CD4-positive, alpha-beta T cell treated with Interleukin-17A for 4 hours (primary cell): ENCODE measurements at regions not wholly inside any gene's neighbourhood (a gene's known extent, or its start where the extent isn't known, plus 50 kb on each side); places are given as distances from the start of the nearest gene placed in this dataset.
"Not testable (repeated sequence)": the region's sequence is repeated elsewhere in the genome, so short reads cannot be mapped to it uniquely, and the experiment has no call there.

Experiments
- DNase-seq: peaks from one replicate; pipeline ENCODE4 v3.0.0-alpha.2; 2020; ENCODE audit warnings: mixed read lengths

DNA sequence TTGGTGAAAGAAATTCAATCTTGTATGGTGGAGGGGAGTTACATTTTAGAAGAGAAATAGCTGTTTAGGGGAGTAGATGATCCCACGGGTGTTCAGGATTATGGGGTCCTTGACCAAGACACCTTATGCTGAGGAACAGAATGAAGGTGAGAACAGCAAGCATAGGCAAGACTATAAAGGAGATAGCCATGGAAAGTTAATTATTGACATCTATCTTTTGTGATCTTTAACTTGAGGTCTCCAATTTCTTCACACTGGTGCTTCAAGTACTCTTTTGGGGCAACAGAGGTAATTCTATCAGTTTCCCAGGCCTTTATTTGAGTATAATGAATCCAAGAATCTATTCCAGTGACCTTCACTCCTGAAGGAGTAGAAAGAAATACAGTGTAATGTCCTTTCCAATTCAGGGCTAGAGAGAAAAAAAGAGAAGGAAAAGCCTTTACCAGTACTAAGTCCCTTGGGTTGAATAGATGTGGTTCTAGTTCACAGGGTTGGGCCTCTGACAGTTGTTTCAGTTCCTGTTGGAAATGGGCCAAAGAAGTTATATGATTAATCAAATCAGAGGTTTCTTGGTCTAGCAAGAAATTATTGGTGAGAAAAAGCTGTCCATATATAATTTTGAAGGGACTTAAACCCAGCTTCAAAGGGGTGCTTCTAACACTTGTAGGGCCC lies 2104.1 kb upstream of the ACO1 start:
- no peak for DNase-seq

GRCh38 chr9:30289435-30289834 lies 2095.0 kb upstream of the ACO1 start:
- DNase-seq, result no peak

- DNase-seq, result not testable (repeated sequence)
These were observed 2092.4 kb upstream of the ACO1 start for GRCh38 chr9:30292026-30292425.

GRCh38 chr9:30293231-30293630 lies 2091.2 kb upstream of the ACO1 start:
- no peak for DNase-seq

DNA sequence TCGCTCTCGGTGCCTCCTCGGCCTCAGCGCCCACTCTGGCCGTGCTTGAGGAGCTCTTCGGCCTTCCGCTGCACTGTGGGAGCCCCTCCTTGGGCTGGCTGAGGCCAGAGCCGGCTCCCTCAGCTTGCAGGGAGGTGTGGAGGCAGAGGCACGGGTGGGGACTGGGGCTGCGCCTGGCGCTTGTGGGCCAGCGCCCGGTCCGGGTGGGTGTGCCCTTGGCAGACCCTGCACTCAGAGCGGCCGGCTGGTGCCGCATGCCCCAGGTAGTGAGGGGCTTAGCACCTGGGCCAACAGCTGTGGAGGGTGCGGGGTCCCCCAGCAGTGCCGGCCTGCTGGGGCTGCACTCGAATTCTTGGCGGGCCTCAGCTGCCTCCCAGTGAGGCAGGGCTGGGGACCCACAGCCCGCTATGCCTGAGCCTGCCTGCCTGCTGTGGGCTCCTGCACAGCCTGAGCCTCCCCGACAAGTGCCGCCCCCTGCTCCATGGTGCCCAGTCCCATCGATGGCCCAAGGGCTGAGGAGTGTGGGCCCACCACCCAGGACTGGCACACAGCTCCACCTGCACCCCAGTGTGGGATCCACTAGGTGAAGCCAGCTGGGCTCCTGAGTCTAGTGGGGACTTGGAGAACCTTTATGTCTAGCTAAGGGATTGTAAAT lies 2085.2 kb upstream of the ACO1 start:
- DNase-seq, result no peak

DNA sequence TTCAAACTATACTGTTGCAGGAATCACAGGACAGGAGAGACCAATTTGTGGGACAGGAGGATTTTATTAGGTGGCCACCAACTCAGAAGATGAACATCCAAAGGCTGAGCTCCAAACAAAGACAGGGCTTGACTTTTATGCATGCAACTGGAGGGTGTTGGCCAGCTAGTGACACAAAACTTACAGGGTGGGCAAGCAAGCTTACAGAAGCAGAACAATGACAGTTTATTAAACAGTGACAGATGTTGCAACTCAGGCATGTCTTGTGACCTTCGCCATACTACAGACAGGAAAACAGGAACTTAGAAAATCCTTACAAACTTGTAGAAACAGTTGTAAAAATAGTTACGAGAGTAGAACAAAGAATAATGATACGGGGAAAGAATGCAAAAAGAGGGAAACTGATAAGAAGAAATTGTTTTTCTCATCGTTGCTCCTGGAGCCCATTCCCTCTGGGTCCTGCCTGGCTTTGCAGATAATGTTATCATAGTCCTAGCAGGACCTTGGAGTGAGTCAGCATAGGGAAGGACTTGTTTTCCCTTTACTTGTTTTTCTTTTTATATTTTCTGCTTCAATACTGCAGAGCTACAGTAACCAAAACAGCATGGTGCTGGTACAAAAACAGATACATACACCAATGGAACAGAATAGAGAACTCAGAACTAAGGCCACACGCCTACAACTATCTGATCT lies 2083.0 kb upstream of the ACO1 start:
- DNase-seq, result no peak

GRCh38 chr9:30310711-30311110 lies 2073.7 kb upstream of the ACO1 start:
- DNase-seq, result no peak

- no peak for DNase-seq
These were observed 2055.0 kb upstream of the ACO1 start for GRCh38 chr9:30329431-30329830.

DNA sequence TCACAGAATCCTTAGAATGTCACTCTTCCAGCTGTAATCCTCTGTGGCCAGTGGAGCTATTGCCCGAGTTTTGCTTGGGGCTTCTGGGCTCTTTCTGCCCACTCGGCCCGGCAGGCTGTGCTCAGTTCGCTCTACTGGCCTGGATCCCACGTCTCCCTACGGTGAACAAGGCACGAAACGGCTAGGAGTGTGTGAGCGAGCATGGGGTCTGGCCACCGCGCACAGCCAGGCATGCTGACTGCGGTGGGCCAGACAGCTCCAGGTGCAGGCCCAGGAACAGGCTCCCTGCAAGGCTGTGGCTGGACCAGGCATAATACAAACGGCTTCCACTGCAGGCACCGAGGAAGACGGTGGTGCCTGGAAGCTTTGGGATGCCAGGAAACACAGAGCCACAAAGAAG lies 2035.5 kb upstream of the ACO1 start:
- no peak for DNase-seq

DNA sequence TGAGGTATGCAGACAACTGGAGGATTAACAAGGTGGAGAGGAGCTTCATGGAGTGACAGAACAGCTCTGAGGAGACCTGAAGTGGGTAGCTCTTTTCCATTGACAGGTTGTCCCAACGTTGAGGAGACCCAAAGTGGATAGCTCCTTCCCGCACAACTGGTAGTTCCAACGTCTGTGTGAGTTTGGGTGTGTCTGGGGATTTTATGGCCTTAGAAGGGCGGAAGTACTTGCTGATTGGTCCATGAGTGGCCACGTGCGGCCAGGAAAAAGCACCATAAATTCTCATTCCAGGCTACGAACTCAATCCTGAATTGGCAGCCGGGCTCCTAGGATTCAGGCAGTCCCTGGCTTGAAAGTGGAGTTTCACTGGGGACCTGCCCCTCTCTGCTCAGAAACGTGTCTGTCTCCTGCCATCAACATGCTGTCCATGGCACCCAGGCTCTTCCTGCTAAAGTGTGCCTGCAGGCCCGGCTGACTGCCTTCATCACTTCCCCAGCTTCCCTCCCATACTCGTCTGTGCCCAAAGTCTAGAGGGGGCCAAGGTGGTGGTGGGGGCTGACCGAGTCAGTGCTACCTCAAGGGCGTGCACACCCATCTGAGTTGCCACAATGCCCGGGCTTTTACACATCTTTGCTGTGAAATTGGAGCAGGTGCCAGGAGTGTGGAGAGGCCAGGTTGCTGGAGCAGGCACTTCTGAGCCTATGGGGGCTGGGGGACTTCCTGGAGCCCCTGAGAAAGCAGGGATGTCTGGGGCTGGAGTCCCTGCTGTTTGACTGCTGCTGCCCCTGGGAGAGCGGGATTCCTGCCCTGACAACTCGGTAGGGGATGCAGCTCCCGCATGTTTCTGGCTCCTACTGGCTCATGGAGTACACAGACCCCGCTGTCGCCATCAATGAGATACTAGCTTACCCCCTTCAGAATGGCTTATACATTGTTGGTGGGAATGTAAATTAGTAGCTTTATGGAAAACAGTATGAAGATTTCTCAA lies 2034.6 kb upstream of the ACO1 start:
- DNase-seq, result no peak

- no peak for DNase-seq
These were observed 2028.2 kb upstream of the ACO1 start for GRCh38 chr9:30356221-30356620.

DNA sequence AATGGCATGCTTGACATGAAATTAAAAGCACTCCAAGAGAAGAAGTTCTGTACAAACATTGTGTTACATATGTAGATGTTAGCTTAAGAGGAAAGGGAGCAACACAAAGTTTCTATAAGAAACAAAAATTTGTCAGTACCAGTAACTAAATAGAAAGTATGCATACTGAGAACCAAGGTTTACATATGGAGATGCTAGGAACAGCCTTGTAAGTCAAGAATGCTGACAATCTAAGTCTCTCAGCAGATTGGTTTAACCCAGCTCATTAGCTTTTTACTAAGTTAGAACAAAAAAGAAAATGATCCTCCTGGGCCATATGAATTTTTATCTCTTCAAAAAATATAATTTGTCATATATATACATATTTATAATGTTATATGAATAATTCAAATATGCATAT lies 2022.1 kb upstream of the ACO1 start:
- DNase-seq, result no peak

GRCh38 chr9:30366140-30366539 lies 2018.3 kb upstream of the ACO1 start:
- DNase-seq, result not testable (repeated sequence)

- DNase-seq, result no peak
These were observed 2002.2 kb upstream of the ACO1 start for GRCh38 chr9:30382271-30382670.

DNA sequence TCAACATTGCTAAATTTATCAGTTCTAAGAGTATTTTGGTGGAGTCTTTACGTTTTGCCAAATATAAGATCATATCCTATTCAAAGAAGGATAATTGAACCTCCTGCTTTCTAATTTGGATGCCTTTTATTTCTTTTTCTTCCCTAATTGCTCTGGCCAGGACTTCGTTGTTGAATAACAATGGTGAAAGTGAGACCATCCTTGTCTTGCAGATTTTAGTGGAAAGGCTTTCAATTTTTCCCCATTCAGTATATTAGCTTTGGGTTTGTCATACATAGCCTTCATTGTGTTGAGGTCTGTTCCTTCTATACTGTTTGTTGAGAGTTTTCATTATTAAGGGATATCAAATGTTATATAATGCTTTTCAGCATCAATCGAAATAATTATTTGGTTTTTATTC lies 1974.2 kb upstream of the ACO1 start:
- DNase-seq, result no peak

GRCh38 chr9:30411571-30411970 lies 1972.9 kb upstream of the ACO1 start:
- no peak for DNase-seq

DNA sequence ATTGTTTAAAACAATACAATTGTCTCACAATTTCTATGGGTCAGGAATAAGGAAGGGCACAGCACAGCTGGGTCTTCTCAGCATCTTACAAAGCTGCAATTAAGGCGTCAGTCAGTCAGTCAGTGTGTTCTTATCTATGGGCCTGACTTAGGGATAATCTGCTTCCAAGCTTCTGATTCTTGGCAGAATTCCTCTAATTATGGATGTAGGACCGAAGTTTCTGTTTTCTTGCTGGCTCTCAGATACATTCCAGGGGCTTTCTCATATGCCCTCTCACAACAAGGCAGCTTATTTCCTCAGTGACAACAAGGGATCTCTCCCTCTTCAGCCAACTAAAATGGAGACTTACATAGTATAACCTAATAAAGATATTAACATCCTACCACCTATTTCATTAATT lies 1925.3 kb upstream of the ACO1 start:
- no peak for DNase-seq

DNA sequence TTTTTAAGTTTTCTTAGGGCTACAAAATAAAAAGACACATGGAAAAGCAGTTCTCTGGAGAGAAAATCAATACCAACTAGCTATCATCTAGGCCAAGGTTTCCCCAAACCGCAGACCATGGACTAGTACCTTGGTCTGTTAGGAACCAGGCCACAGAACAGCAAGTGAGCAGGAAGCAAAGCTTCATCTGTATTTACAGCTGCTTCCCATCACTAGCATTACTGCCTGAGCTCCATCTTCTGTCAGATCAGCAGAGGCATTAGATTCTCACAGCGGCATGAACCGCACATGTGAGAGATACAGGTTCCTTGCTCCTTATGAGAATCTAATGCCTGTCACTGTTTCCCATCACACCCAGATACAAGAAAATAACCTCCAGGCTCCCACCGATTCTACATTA lies 1907.6 kb upstream of the ACO1 start:
- DNase-seq, result no peak

DNA sequence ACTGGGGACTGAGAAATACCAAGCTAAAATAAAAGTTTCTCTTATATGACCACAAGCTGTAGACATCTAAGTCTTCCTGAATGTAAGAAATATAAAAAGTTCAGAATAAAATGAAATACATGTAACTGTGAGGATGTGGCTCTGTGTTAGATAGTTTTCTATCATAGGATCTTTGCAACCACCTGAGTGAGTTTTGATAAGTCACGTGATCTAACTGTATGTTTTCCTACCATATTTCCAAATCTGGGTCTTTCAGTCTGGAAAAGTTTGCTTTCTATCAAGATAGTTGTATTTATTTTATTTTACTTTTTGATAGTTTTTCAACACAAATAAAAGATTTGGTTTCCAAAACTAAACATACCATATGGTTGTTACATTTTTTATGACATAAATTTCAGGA lies 1905.8 kb upstream of the ACO1 start:
- DNase-seq, result no peak

GRCh38 chr9:30482499-30482898 lies 1901.9 kb upstream of the ACO1 start:
- no peak for DNase-seq

- no peak for DNase-seq
These were observed 1899.8 kb upstream of the ACO1 start for GRCh38 chr9:30484690-30485089.

- no peak for DNase-seq
These were observed 1879.9 kb upstream of the ACO1 start for GRCh38 chr9:30504502-30504905.

GRCh38 chr9:30505311-30505710 lies 1879.1 kb upstream of the ACO1 start:
- no peak for DNase-seq
